Activated CD8-positive, alpha-beta memory T cell treated with anti-CD3 and anti-CD28 coated beads for 4 hours (primary cell): ENCODE measurements at regions not wholly inside any gene's neighbourhood (a gene's known extent, or its start where the extent isn't known, plus 50 kb on each side); places are given as distances from the start of the nearest gene placed in this dataset.
A peak's percentile ranks its signal among the peaks of the same experiment; 100 is the strongest.

Experiments
- DNase-seq, 2 donors: peaks; one replicate each; pipeline ENCODE4 v3.0.0-alpha.2; 2020; ENCODE audit warnings: low read depth in 2 of 2

DNA sequence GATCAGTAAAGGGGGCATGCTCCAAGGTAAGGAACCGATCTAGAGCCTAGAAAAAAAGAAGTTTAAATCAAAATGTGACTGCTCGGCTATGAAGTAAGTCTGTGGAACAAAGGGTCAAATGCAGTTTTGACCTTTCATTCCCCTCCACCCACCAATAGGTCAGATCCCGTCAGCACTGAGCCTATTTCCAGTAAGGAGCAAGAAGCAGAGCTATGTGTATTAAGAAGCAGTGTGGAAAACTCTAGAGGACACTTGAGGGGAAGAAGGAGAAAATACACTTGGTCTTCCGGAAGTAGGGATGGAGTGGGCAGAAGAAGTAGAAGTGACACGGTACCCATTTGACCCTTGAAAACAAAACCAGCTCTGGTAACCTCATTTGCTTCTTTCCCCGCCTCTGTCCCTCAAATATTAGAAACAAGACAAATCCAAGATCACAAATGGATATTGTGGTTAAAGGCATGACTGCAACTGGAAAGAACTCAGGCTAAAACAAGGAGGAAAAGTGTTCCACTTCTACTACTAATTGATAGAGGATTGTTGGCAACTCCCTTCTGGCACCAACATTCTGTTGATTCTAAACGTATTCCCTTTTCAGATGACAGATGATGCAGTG lies 888.3 kb upstream of the NR2F2 start:
- DNase-seq = no peak

DNA sequence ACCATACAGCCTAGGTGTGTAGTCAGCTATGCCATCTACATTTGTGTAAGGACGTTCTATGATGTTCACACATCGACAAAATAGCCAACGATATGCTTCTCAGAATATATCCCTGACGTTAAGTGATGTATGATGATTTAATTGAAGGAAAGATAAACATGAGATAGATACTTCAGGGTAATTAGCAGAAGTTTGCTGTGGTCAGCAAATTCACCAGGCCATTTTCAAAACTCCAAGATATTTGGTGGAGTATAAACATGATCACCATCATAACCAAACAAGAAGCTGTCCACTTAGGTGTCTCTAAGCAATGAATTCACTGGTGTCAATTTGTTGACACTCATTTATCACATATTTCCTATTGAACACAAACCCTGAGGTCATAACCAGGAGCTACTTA lies 885.6 kb upstream of the NR2F2 start:
- DNase-seq = no peak

DNA sequence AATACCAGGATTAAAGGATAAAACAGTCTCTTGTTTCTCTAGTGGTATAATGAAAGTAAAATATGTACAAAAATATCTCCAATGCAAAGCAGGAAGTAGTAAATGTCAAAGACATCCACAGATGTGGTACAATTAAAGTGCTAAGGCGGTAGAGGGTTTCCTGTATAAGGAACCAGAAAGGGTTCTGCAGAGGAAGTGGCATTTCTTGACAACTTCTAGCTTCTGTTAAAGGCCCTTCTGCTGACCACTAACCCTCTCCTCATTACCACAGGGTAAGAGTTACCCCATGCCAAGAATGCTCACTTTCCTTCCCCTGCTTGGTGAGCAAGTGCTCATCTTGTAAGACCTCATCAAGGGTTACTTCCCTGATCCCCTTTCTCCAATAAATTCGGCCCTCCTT lies 883.6 kb upstream of the NR2F2 start:
- DNase-seq = peak in 1 of 2 donors; percentile 0

DNA sequence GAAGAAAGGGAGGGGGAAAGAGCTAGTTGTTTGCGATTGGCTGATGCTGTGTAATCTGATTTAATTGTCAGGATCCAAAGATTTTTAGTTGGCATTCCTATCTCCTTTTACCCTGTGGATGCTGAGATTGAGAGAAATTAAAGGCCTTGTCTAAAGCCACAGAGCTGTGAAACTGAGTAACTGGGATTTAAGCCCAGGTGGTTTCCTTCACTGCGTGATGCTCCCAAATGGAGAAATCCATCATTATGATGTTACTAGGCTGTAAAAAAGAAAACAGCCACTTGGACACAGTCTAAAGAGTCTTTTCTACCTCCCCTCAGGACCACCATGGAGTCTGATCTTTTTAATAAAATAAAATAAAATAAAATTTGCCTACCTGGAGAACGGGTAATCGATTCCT lies 883.0 kb upstream of the NR2F2 start:
- no peak for DNase-seq

DNA sequence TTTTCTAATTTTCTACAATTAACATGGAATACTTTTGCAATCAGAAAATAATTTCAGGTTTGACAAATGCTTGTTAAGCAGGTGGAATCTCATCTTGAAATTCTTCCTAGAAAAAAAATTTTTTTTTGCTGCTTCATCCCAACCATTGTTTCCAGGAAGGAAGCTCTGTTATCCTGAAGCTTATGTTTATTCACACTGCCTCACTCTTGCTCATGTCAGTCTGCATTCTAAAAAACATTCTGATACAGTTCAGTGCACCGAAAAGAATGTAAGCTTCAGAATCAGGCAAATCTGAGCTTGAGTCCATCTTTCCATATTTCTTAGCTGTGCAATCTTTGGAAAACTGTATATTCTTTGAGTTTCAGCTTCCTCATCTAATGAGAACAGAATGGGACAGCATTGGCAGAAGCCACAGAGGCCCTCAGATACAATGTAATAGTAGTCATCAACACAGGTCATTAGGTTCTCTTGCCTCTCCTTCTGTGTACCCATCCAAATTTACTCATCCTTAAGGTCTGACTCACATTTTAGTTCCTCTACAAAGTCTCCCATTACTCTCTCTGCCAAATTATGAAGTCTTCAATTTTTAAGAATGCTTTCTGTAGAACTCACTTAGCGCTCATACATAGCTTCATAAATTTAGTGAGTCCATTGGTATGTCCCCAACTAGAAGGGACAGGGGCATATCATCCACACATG lies 881.8 kb upstream of the NR2F2 start:
- no peak for DNase-seq

DNA sequence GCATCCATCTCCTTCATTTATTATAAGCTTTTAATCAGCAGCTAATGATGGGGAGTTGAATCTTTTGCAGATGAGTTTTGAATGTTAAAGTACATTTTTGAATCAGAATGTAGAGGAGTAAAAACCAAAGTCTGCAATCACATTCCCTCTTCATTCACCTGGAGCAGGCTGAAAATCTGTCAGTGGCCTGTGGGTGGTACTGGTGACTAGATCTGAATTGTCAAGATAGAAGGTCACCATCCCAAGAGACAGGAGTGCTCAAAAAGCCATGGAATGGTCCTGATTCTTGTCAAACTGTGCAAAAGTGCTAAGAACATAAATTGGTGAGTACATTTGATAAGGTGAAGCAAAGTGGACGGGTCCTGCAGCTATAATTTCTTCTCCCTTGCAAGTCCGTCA lies 881.3 kb upstream of the NR2F2 start:
- DNase-seq = no peak

DNA sequence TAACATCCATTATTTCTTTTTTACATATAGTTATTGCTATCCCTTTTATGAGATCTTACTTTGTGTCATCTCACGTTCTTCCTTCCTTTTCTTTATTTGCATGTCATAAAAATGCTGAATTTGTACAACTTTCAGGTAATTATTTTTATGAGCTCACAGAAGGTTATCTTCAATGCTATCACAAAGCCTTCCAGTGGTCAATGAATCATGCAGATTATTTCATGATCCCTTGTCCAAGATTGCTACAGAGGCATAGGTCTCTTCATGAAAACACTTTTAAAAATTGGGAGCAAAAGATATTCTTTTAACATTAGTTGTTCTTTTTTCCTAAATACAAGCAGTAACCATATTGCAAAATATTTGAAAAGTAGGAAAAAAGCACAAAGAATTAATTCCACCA lies 880.1 kb upstream of the NR2F2 start:
- no peak for DNase-seq

DNA sequence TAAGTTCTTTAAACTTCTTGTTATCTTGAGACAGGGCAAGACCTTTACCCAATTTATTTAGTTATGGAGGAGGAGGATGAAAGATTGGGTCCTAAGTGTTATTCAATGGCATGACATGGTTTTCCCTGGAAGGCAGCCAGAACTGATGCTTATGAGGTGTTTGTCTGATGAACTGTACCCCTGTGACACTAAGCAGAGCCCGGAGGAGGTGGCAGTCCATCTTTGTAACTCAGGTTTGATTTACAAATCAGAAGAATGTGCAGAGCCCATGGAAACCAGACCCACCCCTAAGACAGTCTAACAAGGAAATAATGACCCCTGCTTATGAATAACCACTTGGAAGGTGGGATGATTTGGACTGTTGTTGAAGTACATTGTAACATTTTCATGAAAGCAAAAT lies 878.6 kb upstream of the NR2F2 start:
- no peak for DNase-seq

DNA sequence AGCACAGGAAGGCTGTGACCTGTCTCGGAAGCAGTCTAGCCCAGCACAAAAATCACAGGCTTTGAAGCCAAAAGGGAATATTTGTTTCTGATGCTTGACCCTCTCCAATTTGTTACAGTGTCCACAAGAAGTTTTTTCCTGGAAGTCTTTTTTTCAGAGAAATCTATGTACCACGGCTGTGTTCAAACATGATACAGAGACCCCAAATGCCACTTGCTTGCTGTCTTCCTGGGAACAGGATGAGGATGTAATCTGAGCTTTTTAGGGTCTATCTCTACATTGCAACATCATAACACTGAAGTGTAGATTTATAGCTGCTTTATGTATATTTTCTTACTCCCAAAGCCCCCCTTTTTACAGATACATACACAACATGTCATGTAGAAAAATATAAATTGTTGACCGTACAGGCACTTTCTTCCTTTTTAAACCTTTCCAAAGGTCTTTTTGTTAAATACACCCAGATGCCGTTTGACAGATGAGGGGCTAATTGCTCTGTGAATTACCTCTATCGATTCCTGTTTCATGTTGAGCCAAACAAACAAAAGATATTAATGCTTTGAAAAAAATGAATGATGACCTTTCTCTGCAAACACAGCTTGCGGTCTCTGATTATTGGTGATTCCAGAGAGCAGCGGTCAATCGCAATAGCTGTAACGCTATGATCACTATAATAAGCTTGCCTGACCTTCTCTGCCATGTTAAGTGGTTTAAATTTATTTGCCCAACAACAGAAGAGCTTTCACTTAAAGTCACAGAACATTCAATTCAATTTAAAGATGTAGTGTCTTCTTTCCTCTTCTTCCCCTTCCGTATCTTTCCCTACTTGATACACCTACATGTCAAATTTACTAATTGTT lies 875.9 kb upstream of the NR2F2 start:
- DNase-seq = no peak

DNA sequence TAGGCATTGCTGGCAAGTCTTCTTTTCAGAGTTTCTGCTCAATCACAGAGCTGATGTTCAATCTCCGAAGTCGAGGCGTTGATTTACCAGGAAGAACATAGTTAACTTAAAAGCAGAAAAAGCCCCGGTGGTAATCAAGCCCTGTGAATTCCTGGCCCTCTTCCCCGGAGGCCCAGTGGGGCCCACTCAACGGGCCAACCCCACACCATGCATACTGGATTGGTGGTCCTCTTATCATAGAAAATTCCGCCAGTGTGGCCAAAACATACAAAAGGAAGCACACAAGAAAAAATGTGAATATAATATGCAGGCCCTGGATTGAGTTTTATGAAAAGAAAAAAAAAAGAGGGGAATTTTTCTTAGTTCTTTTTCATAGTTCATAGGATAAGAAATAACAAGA lies 873.0 kb upstream of the NR2F2 start:
- DNase-seq = no peak

DNA sequence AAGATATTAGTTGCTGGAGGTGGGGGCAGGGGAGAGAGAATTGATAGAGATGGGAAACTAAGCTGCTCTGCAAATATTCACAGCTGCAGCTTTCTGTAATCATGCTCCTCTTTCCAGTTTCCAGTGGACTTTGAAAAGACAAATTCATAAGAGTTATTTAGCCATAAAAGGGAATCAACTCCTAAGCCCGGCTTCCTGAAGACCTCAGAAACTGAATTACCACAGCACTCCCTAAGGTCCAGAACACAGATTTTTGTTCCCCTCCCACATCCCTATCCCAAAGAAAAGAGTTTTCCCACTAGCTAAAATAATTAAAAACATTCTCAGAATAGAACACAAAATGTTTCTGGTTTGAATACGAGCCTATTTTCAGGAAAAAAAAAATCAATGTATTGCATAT lies 871.8 kb upstream of the NR2F2 start:
- no peak for DNase-seq

DNA sequence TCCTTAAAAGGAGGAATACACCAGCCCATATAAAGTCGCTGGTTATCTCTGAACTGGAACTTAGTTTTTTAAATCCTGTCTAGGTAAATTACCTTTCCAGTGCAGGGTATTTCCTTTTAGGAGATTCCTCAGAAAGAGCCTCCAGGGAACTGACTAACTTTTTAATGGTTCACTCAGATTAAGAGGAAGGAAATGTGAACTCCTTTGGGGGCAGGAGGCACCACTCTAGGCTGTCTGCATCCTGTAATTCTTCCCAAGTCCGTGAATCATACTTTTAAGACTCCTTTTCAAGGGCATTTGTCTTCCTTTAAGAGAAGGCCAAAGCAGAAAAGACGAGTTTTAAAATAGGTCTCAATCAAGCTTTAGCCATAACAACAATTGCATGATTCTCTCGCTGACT lies 871.2 kb upstream of the NR2F2 start:
- DNase-seq = no peak

DNA sequence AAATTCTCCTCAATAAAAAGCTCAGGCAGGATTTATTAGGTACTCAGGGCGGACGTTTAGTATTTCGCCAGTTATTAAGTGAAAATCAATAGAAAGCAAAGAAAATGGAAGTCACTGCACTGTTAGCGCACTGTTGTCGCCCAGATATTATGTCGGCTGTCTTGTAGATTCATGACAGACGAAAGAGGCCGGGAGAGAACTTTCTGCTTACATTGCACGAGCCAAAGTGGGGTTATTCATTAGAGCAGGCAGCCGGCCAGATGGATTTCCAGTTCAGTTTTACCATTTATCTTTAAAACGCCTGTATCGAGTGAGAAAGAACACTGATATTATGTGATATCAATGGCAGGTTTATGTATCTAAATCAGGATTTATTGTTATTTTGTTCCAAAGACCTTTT lies 866.0 kb upstream of the NR2F2 start:
- no peak for DNase-seq

DNA sequence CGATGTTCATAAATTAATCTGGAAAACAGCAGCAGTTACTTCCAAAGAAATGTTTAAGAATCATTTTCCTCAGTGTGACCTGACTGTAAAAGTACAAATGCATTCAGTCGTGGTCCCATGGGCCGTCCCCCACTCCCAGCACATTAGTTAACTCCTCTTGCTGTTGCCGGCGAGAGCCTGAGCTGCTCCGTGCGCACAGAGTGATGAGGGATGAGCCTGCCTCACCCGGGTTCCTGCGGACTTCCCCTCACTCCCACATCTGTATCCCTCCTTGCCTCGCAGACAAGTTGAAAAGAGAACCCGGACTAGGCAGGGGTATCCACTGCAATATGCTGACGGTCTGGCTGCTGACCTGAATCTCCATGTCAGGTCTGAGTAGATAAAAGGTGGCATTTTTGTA lies 861.7 kb upstream of the NR2F2 start:
- no peak for DNase-seq

DNA sequence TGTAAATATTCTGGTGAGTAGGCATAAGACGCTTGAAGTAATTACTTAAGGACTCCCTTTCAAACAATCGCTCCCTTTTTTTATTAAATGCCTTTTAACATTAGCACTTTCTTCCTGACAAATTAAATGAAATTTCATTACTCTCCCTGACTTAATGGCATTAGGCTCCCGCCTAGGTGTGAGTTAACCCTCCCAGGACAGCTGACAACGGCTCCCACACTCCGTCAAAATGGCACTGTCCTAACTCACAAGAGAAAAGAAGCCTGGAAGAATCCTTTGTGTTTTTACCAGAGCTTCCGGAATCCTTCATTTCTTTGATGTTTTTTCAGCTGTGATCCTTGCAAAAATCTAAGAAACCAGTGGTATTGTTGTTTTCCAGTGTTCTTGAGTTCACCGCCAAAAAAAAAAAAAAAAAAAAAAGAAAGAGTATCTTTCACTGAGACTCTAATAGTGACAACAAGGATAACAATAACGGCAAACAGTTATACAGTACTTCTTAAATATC lies 861.0 kb upstream of the NR2F2 start:
- DNase-seq = no peak

DNA sequence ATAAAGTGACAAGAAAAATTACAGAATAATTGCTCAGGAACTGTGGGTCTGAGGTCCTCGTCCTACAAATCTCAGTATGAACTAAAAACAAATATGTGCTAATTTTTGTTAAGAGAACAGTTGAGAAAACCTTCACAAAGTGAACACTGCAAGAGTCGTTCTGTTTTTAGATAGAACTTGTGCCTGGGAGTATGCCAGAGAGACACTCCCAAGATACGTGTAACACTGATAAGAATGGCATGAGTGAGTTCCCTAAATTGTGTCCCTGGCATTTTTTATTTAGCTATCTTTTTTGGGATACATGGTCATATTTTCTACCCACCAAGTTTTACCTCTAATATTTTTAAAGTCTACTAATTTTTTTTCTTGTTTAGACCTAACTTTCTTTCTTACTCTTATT lies 860.0 kb upstream of the NR2F2 start:
- DNase-seq = no peak

DNA sequence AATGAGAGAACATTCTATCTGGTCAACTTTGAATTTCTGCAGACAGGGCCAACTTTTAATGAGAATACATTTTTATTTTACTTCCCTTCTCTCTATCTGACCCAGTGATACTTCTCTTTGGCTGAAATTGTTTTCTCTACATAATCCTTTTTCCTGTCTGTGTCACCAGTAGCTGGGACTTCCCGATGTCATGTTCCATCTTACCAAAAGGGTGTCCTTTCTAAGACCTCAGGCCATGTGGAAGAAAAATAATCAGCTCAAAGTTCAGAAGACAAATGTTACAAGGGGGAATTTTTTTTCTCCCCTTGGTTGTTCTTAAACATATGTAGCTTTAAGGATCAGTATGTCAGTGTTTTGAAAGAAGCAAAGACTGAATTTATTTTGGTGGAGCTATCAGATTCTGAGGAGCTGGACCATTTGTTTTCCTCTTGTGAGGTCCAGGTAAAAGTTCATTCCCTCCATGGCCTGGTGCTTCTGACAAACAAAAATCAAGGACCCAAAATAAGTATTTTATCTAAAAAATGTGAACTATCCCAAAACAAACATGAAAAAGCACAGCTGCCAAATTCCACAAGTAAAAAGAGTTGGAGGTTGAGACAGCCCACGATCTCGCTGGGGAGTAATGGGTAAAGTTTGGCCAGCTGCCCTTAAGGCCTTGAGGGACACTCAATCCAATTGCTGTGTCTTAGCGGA lies 859.4 kb upstream of the NR2F2 start:
- DNase-seq = no peak

DNA sequence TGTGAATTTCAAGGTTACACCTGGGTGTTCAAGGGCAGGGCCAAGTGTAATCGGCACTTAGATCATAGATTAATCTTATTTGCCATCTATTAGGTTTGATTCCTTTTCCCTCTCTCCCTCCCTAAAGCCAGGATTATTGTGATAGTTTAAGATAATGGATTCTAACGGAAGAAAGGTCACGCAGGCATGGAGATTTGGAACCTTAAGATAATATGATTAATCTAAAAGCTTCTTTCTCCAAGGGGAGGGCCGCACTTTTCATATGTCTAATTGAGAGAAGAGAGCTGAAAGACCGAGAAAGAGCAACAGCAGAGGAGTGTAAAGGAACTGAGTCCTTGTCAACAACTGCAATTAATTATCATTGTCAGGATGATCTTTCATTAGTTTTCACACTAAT lies 858.8 kb upstream of the NR2F2 start:
- DNase-seq = no peak

DNA sequence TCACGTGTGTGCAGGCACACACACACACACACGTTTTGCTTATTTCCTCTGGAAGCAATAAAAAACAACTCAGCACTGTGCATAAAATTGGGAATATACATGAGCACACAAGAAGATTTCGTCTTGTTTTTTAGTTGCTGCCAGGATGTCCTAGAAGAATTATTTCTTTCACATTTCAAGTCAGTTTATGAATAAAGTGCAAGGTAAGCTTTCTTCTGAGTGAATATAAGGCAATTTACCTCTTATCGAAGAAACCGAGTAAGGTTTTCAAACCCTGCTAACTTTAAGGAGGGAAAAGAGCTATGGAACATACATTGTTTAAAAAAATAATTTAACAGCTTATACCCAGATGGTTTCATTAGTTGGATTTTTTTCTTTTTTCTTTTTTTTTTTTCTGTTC lies 855.4 kb upstream of the NR2F2 start:
- DNase-seq = no peak

DNA sequence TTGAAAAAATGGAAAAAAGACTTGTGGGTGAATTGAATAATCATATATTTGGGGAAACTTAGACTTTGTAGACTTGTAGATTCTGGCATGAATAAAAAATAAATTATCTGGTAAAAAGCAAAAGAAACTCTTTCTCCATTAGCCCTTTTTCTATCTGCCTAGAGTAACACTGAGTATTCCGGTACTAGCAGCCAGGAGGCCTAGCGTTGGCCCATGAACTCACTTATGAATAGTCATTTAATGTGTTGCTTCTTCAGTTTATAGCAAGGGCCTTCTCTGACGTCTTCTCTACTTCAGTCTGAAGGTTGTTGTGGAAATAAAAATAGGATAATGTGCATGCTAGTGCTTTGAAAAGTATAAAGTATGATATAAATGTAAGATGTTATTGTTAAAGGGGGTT lies 851.2 kb upstream of the NR2F2 start:
- no peak for DNase-seq

DNA sequence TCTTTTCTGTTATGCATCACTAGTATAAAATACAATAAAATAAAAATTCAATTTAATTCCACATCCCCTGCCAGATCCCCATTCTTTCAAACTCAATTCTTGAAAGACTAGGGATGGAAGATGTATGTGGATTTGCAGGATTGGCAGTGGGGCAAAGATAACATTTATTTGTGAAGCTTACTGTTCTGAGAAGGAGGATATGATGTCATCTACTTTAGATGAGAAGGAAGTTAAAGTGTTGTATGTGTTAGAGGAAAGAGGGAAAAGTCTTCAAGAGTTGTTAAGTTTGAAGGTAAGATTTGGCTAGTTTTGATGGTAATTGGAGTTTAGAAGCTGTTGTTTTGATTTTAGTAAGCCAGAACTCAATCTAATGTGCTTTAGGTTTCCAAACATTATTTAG lies 845.1 kb upstream of the NR2F2 start:
- no peak for DNase-seq

DNA sequence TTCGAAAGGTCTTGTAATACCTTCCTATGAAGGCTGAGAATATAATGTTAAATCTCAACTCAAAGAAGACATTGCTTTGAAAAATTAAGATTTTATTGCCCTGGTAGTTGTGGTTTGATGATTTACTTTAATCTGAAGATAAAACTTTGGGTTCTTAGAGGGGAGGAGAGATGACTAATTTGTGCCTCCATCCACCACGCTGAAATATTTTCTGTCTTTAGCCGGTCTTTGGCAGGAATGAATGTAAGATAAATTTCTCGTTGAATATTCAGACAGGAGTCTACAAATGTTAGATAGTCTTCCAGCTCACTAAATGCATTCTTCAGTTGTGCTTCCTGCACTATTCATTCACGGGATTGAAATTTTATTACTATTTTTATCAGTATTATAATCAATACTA lies 844.3 kb upstream of the NR2F2 start:
- no peak for DNase-seq
